Panc1 (cell line): ENCODE measurements at regions not wholly inside any gene's neighbourhood (a gene's known extent, or its start where the extent isn't known, plus 50 kb on each side); places are given as distances from the start of the nearest gene placed in this dataset.

Experiments used
- ATAC-seq: fragments of 200-7000 bp; cut with Tn5 transposase; 2 replicates; pipeline ENCODE4 v1.9.1; 2020; ENCODE audit warnings: mild to moderate bottlenecking, moderate library complexity
- BruUV-seq: library from RNA; stranded (reverse); fragments of 400-500 nt; replicated peaks from 2 replicates; lab custom pipeline; 2021; lab: Mats Ljungman, UMichigan
- CTCF ChIA-PET: fragments of 300-600 bp; sonication (Branson Sonifier 250); formaldehyde crosslinking; loops from one replicate; lab custom pipeline; 2022; ENCODE audit warnings: antibody characterized with exemption; lab: Charles Lee
- POLR2A ChIA-PET: fragments of 300-600 bp; sonication (Branson Sonifier 250); formaldehyde crosslinking; loops from one replicate; lab custom pipeline; 2022; ENCODE audit warnings: antibody characterized with exemption; lab: Charles Lee
- DNase-seq: peaks from one replicate; pipeline ENCODE4 v3.0.0-alpha.2; 2010; ENCODE audit warnings: low read depth, low spot score
- H3K27ac ChIP-seq: 2 replicates; pipeline ENCODE4 v1.5.1; 2011; ENCODE audit warnings: mild to moderate bottlenecking, low read length, inconsistent platforms
- H3K27me3 ChIP-seq: fragments of 200-500 bp; sonication (Bioruptor generic); 2 replicates; pipeline ENCODE4 v1.6.0; 2014; ENCODE audit warnings: low read length, inconsistent platforms; ENCODE audit not compliant: control insufficient read depth, insufficient read depth
- H3K36me3 ChIP-seq: fragments of 200-500 bp; sonication (Bioruptor generic); 2 replicates; pipeline ENCODE4 v1.5.1; 2014; ENCODE audit warnings: inconsistent platforms, mild to moderate bottlenecking, low read length, moderate library complexity; ENCODE audit not compliant: control insufficient read depth, insufficient read depth
- H3K4me1 ChIP-seq: 2 replicates; pipeline ENCODE4 v1.5.1; 2011; ENCODE audit warnings: inconsistent platforms, mild to moderate bottlenecking, low read length, moderate library complexity; ENCODE audit not compliant: control insufficient read depth, insufficient read depth
- H3K4me3 ChIP-seq, 2 experiments: 2 replicates each; pipeline ENCODE4 v1.5.1; 2011 to 2012; ENCODE audit warnings: low read depth in 2 of 2, low read length in 2 of 2, mild to moderate bottlenecking in 2 of 2, inconsistent platforms in 1 of 2, moderate library complexity in 1 of 2
- H3K9me3 ChIP-seq: fragments of 200-500 bp; sonication (Bioruptor generic); 2 replicates; pipeline ENCODE4 v1.5.1; 2014; ENCODE audit warnings: low read depth, mild to moderate bottlenecking, inconsistent platforms, low read length, moderate library complexity; ENCODE audit not compliant: control insufficient read depth, insufficient read depth
- POLR2AphosphoS5 ChIP-seq: IDR thresholded peaks from 2 replicates; pipeline ENCODE4 v1.6.1; 2012; ENCODE audit warnings: mild to moderate bottlenecking, low read depth, low read length, moderate library complexity
- SIN3A ChIP-seq: IDR thresholded peaks from 2 replicates; pipeline ENCODE4 v1.6.1; 2012; ENCODE audit warnings: low read depth, mild to moderate bottlenecking, low read length, moderate library complexity, borderline replicate concordance; ENCODE audit not compliant: insufficient read depth
- TCF7L2 ChIP-seq: IDR thresholded peaks from 2 replicates; pipeline ENCODE4 v1.6.1; 2011; ENCODE audit warnings: mild to moderate bottlenecking, low read depth, low read length, inconsistent platforms
- in situ Hi-C: cut with HindIII; loops from 2 replicates; pipeline ENCODE4 v1.10.0; 2016; ENCODE audit warnings: low sequenced_read_pairs, low pct_unique_long_range_greater_than_20kb
- intact Hi-C: fragments of 100-400 bp; cut with micrococcal nuclease; formaldehyde crosslinking; loops from one replicate; pipeline ENCODE4 v1.10.0; 2022; ENCODE audit not compliant: unreplicated experiment
- TF ChIP-seq, protein P1 (sequence below), 2 experiments: IDR thresholded peaks; 2 replicates each; pipeline ENCODE4 v1.6.1; 2011 to 2012; ENCODE audit warnings: low read depth in 2 of 2, control low read depth in 1 of 2, low read length in 1 of 2, mild to moderate bottlenecking in 1 of 2, moderate library complexity in 1 of 2; ENCODE audit not compliant: insufficient read depth in 1 of 2
- TF ChIP-seq, protein P2 (sequence below): fragments of 450-650 bp; IDR thresholded peaks from 2 replicates; pipeline ENCODE4 v1.5.1; 2017; ENCODE audit warnings: mild to moderate bottlenecking

DNA sequence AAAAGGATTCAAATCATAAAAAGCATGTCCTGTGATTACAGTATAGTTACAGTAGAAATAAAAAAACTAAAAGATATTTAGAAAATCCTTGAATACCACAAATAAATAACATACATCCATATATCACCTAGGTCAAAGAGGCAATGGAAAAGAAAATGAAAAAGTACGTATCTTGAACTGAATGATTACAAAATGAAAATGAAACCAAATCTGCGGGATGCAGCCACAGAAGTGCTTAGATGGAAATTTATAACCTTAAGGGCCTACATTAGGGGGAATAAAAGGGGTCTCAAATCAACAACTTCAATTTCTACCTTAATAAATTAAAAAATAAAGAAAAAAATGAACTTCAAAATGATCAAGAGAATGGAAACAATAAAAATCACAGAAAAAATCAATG is 879.0 kb upstream of the CELF2 start:
- Histone ChIP-seq H3K9me3 (no peaks in the 10 kb centered on the region), H3K36me3 (no peaks in the 10 kb centered on the region), H3K4me3 (peak overlapping the region; percentile 19 to 23; a peak in 3 of 4 replicates), H3K27me3 (no peaks in the 10 kb centered on the region), H3K4me1 (no peaks in the 10 kb centered on the region), H3K27ac (no peak overlapping the region)
- in situ Hi-C loops: no loop called here
- no TSS peak for BruUV-seq
- ATAC-seq: no peak
- TF ChIP-seq SIN3A: no peak
- TF ChIP-seq, protein P1, sequence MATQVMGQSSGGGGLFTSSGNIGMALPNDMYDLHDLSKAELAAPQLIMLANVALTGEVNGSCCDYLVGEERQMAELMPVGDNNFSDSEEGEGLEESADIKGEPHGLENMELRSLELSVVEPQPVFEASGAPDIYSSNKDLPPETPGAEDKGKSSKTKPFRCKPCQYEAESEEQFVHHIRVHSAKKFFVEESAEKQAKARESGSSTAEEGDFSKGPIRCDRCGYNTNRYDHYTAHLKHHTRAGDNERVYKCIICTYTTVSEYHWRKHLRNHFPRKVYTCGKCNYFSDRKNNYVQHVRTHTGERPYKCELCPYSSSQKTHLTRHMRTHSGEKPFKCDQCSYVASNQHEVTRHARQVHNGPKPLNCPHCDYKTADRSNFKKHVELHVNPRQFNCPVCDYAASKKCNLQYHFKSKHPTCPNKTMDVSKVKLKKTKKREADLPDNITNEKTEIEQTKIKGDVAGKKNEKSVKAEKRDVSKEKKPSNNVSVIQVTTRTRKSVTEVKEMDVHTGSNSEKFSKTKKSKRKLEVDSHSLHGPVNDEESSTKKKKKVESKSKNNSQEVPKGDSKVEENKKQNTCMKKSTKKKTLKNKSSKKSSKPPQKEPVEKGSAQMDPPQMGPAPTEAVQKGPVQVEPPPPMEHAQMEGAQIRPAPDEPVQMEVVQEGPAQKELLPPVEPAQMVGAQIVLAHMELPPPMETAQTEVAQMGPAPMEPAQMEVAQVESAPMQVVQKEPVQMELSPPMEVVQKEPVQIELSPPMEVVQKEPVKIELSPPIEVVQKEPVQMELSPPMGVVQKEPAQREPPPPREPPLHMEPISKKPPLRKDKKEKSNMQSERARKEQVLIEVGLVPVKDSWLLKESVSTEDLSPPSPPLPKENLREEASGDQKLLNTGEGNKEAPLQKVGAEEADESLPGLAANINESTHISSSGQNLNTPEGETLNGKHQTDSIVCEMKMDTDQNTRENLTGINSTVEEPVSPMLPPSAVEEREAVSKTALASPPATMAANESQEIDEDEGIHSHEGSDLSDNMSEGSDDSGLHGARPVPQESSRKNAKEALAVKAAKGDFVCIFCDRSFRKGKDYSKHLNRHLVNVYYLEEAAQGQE (IDR thresholded peaks at IDR 0.05; ENCODE audit: insufficient read depth in 1 of 2, low read depth in 2 of 2, low read length in 1 of 2): no peak
- no peak for TF ChIP-seq TCF7L2
- POLR2A ChIA-PET: no interaction called here
- CTCF ChIA-PET: no interaction called here
- intact Hi-C loops: no loop called here
- no peak for DNase-seq

DNA sequence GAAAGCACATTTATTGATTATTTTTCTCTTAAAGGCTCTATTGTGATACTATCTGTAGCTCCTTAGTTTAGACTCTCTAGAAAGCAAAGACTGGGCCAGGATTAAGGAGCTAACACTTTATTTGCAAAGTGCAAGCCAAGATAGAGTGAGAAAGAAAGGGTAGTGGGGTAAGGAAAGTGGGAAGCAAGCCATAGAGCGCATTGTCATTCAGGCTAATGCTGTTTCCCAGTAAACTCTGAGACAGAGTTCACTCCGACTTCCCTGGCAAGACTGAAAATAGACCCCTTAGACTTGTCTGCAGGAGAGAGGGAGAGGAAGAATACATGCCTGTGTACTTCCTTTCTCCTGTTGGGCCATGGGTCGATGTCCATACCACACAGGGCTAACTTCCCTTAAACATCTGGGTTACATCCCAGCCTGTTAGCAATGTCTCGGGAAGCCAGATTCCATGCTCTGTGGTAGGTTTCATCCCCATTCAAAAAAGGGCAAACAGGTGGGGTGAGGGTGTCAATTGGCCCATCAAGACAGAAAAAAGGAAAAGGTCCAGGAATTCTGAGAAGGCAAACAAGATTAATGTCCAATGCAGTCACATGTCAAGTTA is 875.8 kb upstream of the CELF2 start:
- TF ChIP-seq SIN3A (no peak), TCF7L2 (no peak), POLR2AphosphoS5 (no peak)
- TF ChIP-seq, protein P1 (IDR thresholded peaks at IDR 0.05; ENCODE audit: insufficient read depth in 1 of 2, low read depth in 2 of 2, low read length in 1 of 2): no peak
- TF ChIP-seq, protein P2, sequence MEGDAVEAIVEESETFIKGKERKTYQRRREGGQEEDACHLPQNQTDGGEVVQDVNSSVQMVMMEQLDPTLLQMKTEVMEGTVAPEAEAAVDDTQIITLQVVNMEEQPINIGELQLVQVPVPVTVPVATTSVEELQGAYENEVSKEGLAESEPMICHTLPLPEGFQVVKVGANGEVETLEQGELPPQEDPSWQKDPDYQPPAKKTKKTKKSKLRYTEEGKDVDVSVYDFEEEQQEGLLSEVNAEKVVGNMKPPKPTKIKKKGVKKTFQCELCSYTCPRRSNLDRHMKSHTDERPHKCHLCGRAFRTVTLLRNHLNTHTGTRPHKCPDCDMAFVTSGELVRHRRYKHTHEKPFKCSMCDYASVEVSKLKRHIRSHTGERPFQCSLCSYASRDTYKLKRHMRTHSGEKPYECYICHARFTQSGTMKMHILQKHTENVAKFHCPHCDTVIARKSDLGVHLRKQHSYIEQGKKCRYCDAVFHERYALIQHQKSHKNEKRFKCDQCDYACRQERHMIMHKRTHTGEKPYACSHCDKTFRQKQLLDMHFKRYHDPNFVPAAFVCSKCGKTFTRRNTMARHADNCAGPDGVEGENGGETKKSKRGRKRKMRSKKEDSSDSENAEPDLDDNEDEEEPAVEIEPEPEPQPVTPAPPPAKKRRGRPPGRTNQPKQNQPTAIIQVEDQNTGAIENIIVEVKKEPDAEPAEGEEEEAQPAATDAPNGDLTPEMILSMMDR: no peak
- in situ Hi-C loops: no loop called here
- no peak overlapping the region for H3K27ac ChIP-seq
- no peaks in the 10 kb centered on the region for H3K36me3 ChIP-seq
- BruUV-seq: no TSS peak
- POLR2A ChIA-PET: no interaction called here
- CTCF ChIA-PET: no interaction called here
- no peak for ATAC-seq
- intact Hi-C loops: no loop called here
- H3K9me3 ChIP-seq: no peaks in the 10 kb centered on the region
- H3K4me3 ChIP-seq: no peak overlapping the region
- H3K4me1 ChIP-seq: no peaks in the 10 kb centered on the region
- no peak for DNase-seq
- no peaks in the 10 kb centered on the region for H3K27me3 ChIP-seq
